Kidney tubule cell (primary cell): ENCODE measurements at regions not wholly inside any gene's neighbourhood (a gene's known extent, or its start where the extent isn't known, plus 50 kb on each side); places are given as distances from the start of the nearest gene placed in this dataset.
"Not testable (repeated sequence)": the region's sequence is repeated elsewhere in the genome, so short reads cannot be mapped to it uniquely, and the experiment has no call there.

ENCODE experiments used
- DNase-seq: peaks from one replicate; pipeline ENCODE4 v3.0.0-alpha.2; 2018; ENCODE audit warnings: low spot score

DNA sequence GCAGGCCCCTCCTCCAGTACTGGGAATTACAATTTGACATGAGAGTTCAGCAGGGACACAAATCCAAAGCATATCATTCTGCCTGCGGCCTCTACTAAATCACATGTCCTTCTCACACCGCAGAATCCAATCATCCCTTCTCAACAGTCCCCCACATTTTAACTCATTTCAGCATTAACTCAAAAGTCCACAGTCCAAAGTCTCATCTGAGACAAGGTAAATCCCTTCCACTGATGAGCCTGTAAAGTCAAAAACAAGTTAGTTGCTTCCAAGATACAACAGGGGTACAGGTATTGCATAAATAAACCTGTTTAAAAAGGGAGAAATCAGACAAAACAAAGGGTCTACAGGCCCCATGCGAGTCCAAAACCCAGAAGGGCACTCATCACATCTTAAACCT lies 64.0 kb downstream of the EBNA1BP2 start:
- no peak for DNase-seq

GRCh38 chr1:43107664-43108063 lies 64.4 kb downstream of the EBNA1BP2 start:
- DNase-seq: no peak

- no peak for DNase-seq
These were observed 67.9 kb downstream of the EBNA1BP2 start for GRCh38 chr1:43104027-43104763.

DNA sequence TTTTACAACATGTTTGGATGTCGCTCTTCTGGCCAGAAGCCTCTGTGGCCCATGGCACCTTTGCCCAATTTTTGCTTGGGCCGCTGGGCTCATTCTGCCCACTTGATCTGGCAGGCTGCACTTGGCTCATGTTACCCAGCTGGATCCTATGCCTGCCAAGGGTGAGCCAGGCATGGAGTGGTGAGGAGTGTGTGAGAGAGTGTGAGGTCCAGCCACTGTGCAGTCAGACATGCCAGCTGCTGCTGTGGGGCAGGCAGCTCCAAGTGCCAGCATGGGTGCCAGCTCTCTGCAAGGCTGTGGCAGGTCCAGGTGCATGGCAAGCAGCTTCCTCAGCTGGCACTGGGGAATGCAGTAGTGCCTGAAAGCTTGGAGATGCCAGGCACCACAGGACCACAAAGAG lies 71.0 kb downstream of the EBNA1BP2 start:
- no peak for DNase-seq

DNA sequence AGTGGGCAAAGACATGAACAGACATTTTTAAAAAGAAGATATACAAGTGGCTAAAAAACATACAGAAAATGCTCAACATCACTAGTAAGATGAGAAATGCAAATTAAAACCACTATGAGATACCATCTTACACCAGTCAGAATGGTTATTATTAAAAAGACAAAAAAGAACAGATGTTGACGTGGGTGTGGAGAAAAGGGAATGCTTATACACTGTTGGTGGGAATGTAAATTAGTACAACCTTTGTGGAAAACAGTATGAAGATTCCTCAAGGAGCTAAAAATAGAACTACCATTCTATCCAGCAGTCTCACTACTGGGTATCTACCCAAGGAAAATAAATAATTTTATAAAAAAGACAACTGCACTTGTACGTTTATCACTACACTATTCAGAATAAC lies 73.9 kb downstream of the EBNA1BP2 start:
- no peak for DNase-seq

DNA sequence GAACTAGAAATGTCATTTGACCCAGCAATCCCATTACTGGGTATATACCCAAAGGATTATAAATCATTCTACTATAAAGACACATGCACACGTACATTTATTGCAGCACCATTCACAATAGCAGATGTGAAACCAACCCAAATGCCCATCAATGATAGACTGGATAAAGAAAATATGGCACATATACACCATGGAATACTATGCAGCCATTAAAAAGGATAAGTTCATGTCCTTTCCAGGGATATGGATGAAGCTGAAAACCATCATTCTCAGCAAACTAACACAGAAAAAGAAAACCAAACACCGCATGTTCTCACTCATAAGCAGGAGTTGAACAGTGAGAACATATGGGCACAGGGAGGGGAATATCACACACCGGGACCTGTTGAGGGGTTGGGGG lies 75.6 kb downstream of the EBNA1BP2 start:
- not testable (repeated sequence) for DNase-seq

DNA sequence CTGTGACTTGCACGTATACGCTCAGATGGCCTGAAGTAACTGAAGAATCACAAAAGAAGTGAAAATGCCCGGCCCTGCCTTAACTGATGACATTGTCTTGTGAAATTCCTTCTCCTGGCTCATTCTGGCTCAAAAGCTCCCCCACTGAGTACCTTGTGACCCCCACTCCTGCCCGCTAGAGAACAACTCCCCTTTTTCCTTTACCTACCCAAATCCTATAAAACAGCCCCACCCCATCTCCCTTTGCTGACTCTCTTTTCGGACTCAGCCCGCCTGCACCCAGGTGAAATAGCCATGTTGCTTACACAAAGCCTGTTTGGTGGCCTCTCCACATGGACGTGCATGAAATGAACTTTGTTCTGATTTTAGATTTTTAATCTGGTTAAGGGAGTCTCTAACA lies 81.3 kb downstream of the EBNA1BP2 start:
- not testable (repeated sequence) for DNase-seq

DNA sequence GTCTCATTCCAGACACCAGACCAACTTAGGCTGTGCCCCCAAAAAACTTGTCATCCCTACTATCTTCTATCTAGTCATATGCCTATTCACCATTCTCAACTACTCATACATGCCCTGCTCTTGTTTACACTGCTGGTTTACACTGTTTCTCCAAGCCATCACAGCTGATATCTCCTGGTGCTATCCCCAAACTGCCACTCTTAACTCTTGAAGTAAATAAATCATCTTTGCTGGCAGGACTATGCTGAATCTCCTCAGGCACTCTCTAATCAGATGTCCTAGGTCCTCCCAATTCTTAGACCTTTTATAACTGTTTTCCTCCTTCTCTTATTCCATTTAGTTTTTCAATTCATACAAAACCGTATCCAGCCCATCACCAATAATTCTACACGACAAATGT lies 81.9 kb downstream of the EBNA1BP2 start:
- not testable (repeated sequence) for DNase-seq

GRCh38 chr1:43083375-43083891 lies 88.7 kb downstream of the EBNA1BP2 start:
- no peak for DNase-seq

GRCh38 chr1:43082740-43083139 lies 89.3 kb downstream of the EBNA1BP2 start:
- no peak for DNase-seq

- DNase-seq: no peak
These were observed 94.8 kb downstream of the EBNA1BP2 start for GRCh38 chr1:43077273-43077672.

GRCh38 chr1:43074709-43075108 lies 97.4 kb downstream of the EBNA1BP2 start:
- DNase-seq: no peak

GRCh38 chr1:43074244-43074643 lies 97.8 kb downstream of the EBNA1BP2 start:
- no peak for DNase-seq

DNA sequence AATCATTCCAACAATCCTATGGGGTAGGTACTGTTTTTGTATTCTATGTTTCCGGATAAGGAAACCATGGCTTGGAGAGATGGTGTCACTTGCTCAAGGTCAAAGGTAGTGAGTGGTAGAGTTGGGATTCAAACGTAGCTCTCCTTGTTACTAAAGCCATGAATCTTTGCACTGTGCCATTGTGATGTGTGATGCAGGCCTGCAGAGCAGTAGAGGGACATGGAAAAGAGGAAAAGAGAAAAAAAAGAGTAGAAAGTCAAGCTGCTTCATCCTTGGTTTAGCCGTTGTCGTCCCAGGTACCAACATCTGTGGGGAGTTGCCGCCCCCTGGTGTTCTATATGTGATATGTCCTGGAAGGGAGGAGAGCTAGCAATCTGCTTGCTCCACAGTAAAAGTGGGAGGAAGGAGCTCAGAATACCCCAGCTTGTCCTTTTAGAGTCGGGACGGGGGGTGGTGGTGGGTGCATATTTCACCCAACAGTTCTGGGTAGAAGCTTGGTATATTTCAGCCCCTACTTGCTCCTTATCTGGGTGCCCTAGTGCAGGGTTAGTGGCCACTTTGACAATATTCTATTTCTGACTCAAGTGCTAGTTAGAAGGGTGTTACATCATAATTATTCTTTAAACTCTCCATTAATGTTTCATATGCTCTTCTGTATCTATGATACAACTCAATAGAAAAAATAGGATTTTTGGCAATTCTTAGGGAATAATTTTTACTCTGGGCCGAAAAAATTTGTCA lies 98.4 kb downstream of the EBNA1BP2 start:
- DNase-seq: peak; percentile 81

- DNase-seq: no peak
These were observed 99.8 kb downstream of the EBNA1BP2 start for GRCh38 chr1:43072314-43072713.

- no peak for DNase-seq
These were observed 100.8 kb downstream of the EBNA1BP2 start for GRCh38 chr1:43071241-43071640.

DNA sequence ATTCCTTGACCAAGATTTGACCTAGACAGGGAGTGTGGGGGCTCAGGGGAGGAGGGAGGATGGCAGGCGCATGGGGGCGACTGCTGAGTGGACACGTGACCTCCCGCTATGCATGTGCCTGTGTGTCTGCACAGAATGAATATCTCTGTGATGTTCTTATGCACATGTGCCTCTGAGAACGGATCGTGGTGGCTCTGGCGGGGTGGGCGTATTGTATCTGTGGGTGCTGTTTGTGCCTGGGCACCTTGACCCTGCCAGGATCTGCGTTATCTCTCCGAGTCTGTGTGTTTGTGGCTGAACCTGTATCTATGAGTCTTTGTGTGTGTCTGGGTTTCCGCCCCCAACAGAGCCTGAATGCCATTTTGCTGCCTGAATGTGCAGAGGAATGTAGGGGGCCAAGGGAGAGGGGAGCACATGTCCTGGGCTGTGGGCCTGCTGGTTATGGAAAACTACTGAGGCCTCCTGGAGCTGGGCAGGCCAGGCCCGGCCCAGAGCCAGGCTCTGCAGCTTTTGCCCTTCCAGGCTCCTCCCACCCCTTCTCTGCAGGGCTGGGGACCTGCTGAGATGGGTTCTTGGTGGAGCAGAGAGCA lies 102.5 kb downstream of the EBNA1BP2 start:
- no peak for DNase-seq

DNA sequence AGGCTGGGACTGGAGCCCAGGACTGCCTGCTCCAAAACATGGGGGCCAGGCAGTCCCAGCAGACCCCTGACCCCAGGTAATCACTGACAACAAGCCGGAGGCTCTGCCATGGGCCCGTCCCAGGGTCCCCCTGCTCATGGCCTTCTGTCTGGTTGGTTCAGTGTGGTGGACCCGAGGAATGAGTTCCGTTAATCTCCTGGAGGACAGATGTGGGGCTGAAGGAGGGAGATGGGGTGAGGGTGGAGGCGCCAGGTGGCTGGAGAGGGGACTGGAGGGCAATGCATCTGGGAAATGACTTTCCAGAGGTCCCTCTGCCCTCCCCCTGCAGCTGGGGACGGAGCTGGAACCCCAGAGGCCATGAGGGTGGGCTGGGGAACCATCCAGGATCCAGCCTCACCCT lies 103.2 kb downstream of the EBNA1BP2 start:
- no peak for DNase-seq

DNA sequence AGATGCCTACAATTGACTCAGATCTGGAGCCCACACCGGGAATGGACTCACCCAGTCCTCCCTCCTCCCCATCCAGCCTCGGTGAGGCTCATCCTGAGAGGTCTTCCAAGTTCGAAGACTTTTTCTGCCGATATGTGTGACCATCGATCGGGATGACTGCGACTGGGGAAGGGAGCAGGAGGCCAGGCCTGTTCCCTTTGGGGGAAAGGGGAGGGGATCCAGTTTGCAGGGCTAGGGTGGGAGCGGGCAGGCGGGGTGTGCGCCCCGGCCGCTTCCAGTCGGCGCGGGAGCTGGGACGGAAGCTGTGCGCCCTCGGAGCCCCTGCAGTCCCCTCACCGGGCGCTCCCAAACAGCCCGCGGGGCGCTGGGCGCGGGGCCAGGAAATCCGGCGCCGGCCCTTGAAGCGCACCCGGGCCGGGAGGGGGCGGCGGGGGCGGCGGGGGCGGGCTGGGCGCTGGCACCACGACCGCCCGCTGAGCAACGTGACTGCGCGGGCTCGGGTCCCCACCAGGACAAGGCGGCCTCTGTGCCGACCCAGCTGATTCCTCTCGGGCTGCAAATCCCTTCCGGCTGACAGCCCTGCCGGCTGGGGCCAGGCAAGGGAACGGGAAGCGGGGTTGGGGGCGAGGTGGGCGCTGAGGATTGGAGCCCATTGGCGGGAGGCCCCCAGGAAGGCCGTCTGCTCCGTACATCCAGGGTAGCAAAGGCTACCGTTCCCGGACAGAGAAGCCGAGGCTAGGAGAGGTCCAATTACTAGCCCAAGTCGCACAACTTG lies 103.9 kb downstream of the EBNA1BP2 start:
- no peak for DNase-seq

DNA sequence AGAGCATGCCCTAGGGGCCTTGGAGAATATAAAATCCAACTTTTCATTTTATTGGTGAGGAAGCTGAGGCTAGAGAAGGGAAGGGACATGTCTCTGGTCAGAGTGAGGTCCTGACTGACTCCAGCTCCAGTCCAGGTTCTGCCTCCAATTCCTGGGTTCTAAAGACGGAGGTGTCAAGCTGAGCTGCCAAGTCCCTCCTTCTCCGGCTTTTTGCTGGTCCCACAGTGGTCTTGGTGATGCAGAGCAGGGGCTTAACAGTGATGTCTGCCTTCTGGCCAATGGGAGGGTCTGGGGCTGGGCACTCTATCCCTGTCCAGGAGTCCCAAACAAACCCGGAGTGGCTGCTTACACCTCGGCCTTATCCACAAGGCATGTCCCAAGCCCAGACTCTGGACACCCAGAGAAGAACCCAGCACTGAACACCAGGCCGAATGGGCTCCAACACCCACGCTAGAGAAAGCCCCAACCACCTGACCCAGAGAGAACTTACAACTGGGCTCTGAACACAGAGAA lies 104.8 kb downstream of the EBNA1BP2 start:
- DNase-seq: no peak

DNA sequence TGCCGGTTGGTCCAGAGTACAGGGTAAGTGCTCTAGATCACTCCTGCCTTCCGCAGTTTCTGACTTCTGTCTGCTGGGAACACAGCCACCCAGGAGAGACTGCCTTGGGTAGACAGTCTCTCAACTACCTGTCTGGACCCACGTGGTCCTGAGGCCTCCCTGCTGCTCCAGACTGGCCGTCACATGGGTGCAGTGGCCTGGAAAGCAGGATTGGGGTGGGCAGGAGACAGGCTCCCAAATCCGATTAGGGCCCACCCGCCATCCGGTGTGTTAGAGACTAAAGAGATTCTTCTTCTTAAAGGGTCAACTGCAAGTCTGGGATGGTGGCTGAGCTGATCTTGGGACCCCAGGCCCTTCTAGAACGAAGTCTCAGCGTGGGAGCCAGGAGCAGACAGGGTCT lies 105.5 kb downstream of the EBNA1BP2 start:
- DNase-seq: no peak
